ENCODE measurements at regions not wholly inside any gene's neighbourhood (a gene's known extent, or its start where the extent isn't known, plus 50 kb on each side); places are given as distances from the start of the nearest gene placed in this dataset.

- TF ChIP-seq CTCF (IDR thresholded peaks at IDR 0.05; ENCODE audit: low read depth, low read length), result no peak
- Histone ChIP-seq H3K36me3 (no peaks in the 10 kb centered on the region), H3K27me3 (no peaks in the 10 kb centered on the region), H3K9me3 (no peaks in the 10 kb centered on the region), H3K4me1 (no peaks in the 10 kb centered on the region), H3K4me3 (ENCODE audit: low read depth, low read length) (no peak overlapping the region)
- no peak for DNase-seq
Measured at GRCh38 chr7:40972426-40972825, 730.5 kb downstream of the INHBA start.

GRCh38 chr7:40969641-40970040, 733.2 kb downstream of the INHBA start:
- no peak for DNase-seq
- no peak for TF ChIP-seq CTCF (IDR thresholded peaks at IDR 0.05; ENCODE audit: low read depth, low read length)
- H3K27me3 ChIP-seq, result no peaks in the 10 kb centered on the region
- no peaks in the 10 kb centered on the region for H3K36me3 ChIP-seq
- no peaks in the 10 kb centered on the region for H3K4me1 ChIP-seq
- H3K9me3 ChIP-seq, result no peaks in the 10 kb centered on the region
- no peak overlapping the region for H3K4me3 ChIP-seq (ENCODE audit: low read depth, low read length)

GRCh38 chr7:40966693-40967092, 736.2 kb downstream of the INHBA start:
- H3K36me3 ChIP-seq, result no peaks in the 10 kb centered on the region
- H3K4me1 ChIP-seq, result no peaks in the 10 kb centered on the region
- no peak overlapping the region for H3K4me3 ChIP-seq (ENCODE audit: low read depth, low read length)
- no peaks in the 10 kb centered on the region for H3K9me3 ChIP-seq
- TF ChIP-seq CTCF (IDR thresholded peaks at IDR 0.05; ENCODE audit: low read depth, low read length), result no peak
- H3K27me3 ChIP-seq, result no peaks in the 10 kb centered on the region
- DNase-seq, result no peak

GRCh38 chr7:40965774-40966173, 737.1 kb downstream of the INHBA start:
- no peaks in the 10 kb centered on the region for H3K9me3 ChIP-seq
- H3K4me3 ChIP-seq (ENCODE audit: low read depth, low read length), result no peak overlapping the region
- TF ChIP-seq CTCF (IDR thresholded peaks at IDR 0.05; ENCODE audit: low read depth, low read length), result no peak
- DNase-seq, result no peak
- no peaks in the 10 kb centered on the region for H3K4me1 ChIP-seq
- H3K27me3 ChIP-seq, result no peaks in the 10 kb centered on the region
- no peaks in the 10 kb centered on the region for H3K36me3 ChIP-seq

GRCh38 chr7:40965016-40965415, 737.9 kb downstream of the INHBA start:
- Histone ChIP-seq H3K4me1 (no peaks in the 10 kb centered on the region), H3K36me3 (no peaks in the 10 kb centered on the region), H3K4me3 (ENCODE audit: low read depth, low read length) (no peak overlapping the region), H3K9me3 (no peaks in the 10 kb centered on the region), H3K27me3 (no peaks in the 10 kb centered on the region)
- TF ChIP-seq CTCF (IDR thresholded peaks at IDR 0.05; ENCODE audit: low read depth, low read length), result no peak
- DNase-seq, result no peak

GRCh38 chr7:40964610-40965009, 738.3 kb downstream of the INHBA start:
- no peaks in the 10 kb centered on the region for H3K4me1 ChIP-seq
- no peak for TF ChIP-seq CTCF (IDR thresholded peaks at IDR 0.05; ENCODE audit: low read depth, low read length)
- no peak overlapping the region for H3K4me3 ChIP-seq (ENCODE audit: low read depth, low read length)
- no peaks in the 10 kb centered on the region for H3K9me3 ChIP-seq
- no peaks in the 10 kb centered on the region for H3K36me3 ChIP-seq
- DNase-seq, result no peak
- H3K27me3 ChIP-seq, result no peaks in the 10 kb centered on the region
